NOMO-1 treated with dmso at 0.1 percent for 144 hours (cell line): ENCODE measurements at regions not wholly inside any gene's neighbourhood (a gene's known extent, or its start where the extent isn't known, plus 50 kb on each side); places are given as distances from the start of the nearest gene placed in this dataset.
"Not testable (repeated sequence)": the region's sequence is repeated elsewhere in the genome, so short reads cannot be mapped to it uniquely, and the experiment has no call there.

Experiments
- DNase-seq: peaks from one replicate; lab custom pipeline; 2025; ENCODE audit not compliant: unreplicated experiment; lab: John Stamatoyannopoulos, UW

- DNase-seq = no peak
Measured at GRCh38 chr6:98014442-98015201, 731.6 kb upstream of the MMS22L start.

- no peak for DNase-seq
Measured at GRCh38 chr6:98016565-98016964, 733.5 kb upstream of the MMS22L start.

DNA sequence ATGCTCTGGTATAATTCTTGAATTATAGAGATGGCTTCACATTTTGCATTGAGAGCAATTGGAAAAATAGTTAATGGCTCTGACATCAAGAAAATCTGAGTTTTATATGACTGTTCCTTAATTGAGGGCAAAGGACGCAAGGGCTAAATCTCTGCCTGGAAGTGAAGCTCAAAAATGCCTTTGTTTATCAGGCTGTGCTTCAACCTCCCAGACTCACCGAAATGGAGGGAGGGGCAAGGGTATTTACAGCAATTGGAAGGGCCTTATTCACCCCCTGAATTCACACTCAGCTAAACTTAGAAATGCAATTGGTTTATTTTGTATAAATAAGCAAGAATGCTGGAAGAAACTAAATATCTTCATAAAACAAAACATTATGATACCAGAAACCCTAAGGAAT lies 737.2 kb upstream of the MMS22L start:
- no peak for DNase-seq

DNA sequence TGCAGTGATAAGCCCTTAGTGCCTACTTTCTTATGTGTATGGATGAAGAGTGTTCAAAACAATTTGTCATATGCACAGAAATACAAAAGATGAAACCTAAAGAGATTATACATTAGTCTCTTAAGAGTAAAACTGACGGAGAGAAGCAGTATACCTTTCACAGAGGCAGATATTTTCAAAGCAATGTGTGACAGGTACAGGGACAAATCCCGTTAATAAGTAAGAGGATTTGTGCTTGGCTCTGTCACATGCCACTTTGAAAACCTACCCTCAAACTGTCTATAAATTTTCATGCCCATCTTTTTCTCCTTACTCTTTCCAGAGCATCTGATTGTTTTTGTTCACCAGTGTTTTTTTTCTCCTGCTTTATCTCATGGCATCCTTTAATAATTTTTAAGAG lies 741.3 kb upstream of the MMS22L start:
- no peak for DNase-seq

GRCh38 chr6:98027898-98028297 lies 744.9 kb upstream of the MMS22L start:
- DNase-seq = no peak

- DNase-seq = no peak
Measured at GRCh38 chr6:98033617-98034016, 750.6 kb upstream of the MMS22L start.

DNA sequence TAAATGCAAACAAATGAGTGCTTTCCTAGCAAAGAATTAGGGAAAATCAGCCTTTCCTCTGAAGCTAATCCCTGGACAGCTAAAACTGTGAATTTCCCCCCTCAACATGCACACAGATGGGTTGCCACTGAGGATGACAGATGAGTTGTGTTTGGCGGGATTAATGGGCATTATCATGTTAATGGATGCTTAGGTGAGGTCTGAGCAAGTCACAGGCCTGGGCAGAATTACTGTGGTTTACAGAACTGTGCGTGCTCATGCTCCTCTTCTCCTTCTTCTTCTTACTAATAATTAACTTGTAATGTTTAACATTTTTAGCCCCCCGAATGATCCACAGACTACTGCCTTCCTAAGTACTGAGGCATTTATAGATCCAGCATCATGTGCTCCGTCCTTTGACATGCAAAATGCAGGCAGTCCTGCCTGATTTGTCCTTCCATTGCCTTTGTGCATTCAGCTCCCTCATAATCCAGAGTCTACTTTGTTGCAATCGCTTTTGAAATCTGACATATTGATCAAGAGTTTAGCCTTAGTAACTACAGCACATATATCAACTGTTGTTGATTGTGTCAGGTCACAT lies 753.4 kb upstream of the MMS22L start:
- DNase-seq = no peak

- no peak for DNase-seq
Measured at GRCh38 chr6:98037571-98037970, 754.6 kb upstream of the MMS22L start.

DNA sequence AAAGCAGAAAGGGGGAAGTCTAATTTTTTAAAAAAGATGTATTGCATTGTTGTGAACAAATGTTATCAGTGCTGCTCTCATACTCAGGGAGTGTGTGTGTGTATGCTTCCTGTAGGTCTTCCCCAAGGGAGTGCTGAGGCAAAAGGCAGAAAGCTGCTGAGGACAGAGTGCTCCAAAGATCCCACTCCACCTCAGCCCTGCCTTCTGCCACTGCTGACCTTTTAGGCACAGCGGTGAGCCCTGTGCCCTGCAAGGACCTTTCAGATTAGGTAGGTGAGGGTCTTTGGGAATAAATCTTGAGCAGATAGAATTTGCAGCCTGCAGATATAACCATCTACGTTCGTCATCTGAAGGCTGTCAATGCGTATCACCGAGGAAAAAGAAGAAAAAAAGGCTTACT lies 756.4 kb upstream of the MMS22L start:
- DNase-seq = no peak

GRCh38 chr6:98039904-98040607 lies 757.0 kb upstream of the MMS22L start:
- no peak for DNase-seq

DNA sequence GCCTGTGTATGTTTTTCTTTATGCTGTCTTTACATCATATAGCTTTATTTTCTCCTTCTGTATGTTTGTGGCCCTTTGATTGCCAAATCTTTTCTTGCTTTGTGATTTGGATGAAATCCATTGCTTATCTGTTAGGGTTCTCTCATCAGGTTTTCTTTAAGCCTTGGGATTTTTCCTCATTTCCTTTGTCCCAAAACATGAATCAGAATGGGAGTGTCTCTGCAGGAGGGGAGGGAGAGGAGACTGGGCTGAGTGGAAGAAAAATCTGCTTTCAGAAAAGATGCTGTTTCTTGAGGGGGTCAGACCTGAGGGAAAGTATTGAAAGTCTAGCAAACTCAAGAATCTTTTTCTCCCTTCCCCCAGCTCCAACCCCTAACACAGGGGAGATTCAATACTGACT lies 758.0 kb upstream of the MMS22L start:
- no peak for DNase-seq

DNA sequence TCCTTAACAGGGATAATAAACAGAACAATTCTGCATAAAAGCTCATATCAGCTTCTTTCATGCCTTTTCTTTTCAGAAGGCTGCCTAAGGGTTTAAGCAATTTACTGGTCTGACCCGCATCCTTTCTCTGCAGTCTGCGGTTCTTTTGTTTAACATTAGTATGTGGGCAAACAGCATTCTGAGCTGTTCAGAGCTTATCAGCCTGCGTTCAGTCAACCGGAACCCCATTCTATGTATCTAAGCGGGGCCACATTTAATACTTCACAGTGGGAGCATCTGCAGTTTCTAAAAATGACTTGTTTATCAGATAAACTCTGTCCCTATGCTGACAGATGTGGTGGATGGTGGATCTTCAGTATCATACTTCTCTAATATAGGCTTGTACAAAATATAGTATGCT lies 758.9 kb upstream of the MMS22L start:
- DNase-seq = no peak

GRCh38 chr6:98044151-98044561 lies 761.1 kb upstream of the MMS22L start:
- no peak for DNase-seq

GRCh38 chr6:98044791-98045470 lies 761.9 kb upstream of the MMS22L start:
- DNase-seq = no peak

DNA sequence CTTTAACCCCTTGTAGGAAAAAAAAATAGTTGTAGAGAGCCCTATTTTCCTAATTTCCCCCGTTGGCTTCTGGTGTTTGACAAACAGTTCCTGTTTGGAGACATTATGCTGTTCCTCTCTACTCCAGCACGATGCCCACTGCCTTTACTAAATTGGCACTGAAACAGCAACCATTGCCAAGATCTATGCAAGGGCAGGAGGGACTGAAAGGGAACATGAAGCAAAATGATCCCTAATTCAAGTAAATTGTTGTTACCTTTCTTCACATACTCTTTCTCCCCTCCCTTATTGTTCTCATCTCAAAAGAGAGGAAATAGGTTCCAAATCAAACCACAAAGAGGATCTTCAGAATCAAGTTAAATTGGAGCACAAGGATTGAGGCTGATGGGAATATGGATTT lies 764.1 kb upstream of the MMS22L start:
- no peak for DNase-seq

DNA sequence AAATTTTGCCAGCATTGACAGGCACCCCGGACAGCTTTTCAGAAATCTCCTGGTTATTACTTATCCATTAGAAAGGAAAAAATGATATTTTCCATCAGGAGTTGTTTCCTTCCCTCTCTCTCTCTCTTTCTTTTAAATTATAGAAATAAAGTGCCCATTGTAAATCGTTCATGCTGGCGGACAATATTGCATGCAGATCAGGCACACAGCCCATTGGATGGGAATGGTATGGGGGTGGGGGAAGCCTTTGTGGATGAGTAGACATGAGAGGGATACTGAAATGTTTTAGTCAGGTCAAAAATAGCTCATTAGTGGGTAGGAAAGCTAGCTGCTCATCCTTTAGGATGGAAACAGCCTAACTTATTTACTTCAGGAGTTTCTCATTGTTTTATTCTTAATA lies 764.9 kb upstream of the MMS22L start:
- no peak for DNase-seq

GRCh38 chr6:98054453-98054852 lies 771.4 kb upstream of the MMS22L start:
- DNase-seq = no peak

GRCh38 chr6:98056955-98057354 lies 773.9 kb upstream of the MMS22L start:
- no peak for DNase-seq

DNA sequence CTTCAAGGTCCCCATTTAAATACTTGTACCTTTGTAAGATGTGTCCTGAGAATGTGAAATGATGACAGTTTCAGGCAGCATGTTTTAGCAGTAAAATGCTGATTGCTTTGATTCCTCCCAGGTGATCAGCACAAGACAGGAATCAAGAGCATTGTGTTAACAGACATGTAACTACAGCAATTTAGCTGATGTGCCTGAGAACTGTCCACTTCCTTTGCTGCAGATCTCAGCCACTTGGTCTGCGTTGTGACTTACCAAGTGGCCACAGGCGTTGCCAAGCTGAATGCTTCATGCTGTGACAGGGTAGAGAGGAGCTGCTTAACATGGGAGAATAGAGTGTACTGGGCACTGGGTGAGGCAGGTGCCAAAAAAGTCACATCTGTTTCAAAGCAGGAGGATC lies 767.0 kb upstream of the POU3F2 start:
- DNase-seq = no peak

DNA sequence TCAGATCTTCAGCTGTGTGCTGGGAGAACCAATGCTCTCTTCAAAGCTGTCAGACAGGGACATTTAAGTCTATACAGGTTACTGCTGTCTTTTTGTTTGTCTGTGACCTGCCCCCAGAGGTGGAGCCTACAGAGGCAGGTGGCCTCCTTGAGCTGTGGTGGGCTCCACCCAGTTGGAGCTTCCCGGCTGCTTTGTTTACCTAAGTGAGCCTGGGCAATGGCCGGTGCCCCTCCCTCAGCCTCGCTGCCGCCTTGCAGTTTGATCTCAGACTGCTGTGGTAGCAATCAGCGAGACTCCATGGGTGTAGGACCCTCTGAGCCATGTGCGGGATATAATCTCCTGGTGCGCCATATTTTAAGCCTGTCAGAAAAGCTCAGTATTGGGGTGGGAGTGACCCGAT lies 745.8 kb upstream of the POU3F2 start:
- DNase-seq = not testable (repeated sequence)

DNA sequence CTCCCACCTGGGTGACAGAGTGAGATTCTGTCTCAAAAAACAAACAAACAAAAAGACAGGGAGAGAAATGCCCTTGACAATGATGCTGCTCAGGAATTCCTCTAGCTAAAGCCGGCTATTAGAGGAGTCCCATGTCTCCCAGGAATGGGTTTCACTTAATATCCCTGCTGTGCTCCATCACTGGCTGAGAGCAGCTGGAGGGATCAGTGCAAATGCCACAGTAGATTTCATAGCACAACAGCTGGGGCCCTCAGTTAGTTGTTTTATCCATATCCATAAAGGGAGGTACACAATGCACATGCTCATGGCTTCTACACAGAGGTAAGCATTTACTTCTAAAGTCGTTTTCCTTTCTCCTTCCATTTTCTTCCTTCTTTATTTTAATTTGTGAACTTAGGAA lies 742.0 kb upstream of the POU3F2 start:
- no peak for DNase-seq

DNA sequence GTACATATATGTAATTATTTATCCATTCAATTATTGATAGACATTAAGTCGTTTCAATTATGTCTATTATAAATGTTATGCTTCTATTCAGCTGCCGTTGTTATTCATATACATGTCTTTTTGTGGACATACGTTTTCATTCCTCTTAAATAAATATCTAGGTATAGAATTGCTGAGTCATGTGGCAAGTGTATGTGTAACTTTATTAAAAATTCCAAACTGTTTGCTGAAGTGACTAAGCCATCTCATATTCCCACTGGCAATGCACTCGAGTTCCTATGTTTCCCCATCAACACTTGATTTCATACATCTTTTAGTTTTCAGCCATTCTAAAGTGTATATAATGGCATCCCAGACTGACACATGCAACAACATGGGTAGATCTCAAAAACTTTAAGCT lies 739.7 kb upstream of the POU3F2 start:
- no peak for DNase-seq
